ENCODE measurements at regions not wholly inside any gene's neighbourhood (a gene's known extent, or its start where the extent isn't known, plus 50 kb on each side); places are given as distances from the start of the nearest gene placed in this dataset.
"Not testable (repeated sequence)": the region's sequence is repeated elsewhere in the genome, so short reads cannot be mapped to it uniquely, and the experiment has no call there.

GRCh38 chr13:58950911-58951310, 1212.8 kb downstream of the DIAPH3 start:
- no peak overlapping the region for H3K4me3 ChIP-seq
- no peaks in the 10 kb centered on the region for H3K36me3 ChIP-seq
- H3K27ac ChIP-seq (replicated peaks in 1 of 4): no peak overlapping the region
- H3K4me1 ChIP-seq: no peaks in the 10 kb centered on the region
- DNase-seq (ENCODE audit: extremely low spot score): no peak
- no peaks in the 10 kb centered on the region for H3K27me3 ChIP-seq
- H3K9me3 ChIP-seq: peaks cover 0 to 18% (median 8%) of the 10 kb centered on the region in 4 donors
- TF ChIP-seq EP300 (IDR thresholded peaks at IDR 0.05) (no peak), CTCF (IDR thresholded peaks at IDR 0.05) (no peak)
- intact Hi-C loops (cut with DNase I): no loop called here

- H3K27ac ChIP-seq (replicated peaks in 1 of 4): no peak overlapping the region
- TF ChIP-seq EP300 (IDR thresholded peaks at IDR 0.05) (no peak), CTCF (IDR thresholded peaks at IDR 0.05) (no peak), POLR2A (IDR thresholded peaks at IDR 0.05; ENCODE audit: low read depth) (no peak), POLR2AphosphoS5 (IDR thresholded peaks at IDR 0.05) (no peak)
- H3K9me3 ChIP-seq: peaks cover 0 to 18% (median 6%) of the 10 kb centered on the region in 4 donors
- 8% methylated on average over 1 of the region's 1 CpG for WGBS
- DNase-seq (ENCODE audit: extremely low spot score): no peak
- no peak overlapping the region for H3K4me3 ChIP-seq
- no peaks in the 10 kb centered on the region for H3K4me1 ChIP-seq
- intact Hi-C loops (cut with DNase I): no loop called here
- H3K27me3 ChIP-seq: no peaks in the 10 kb centered on the region
- H3K36me3 ChIP-seq: no peaks in the 10 kb centered on the region
Measured at GRCh38 chr13:58953638-58954037, 1210.1 kb downstream of the DIAPH3 start.

- no peaks in the 10 kb centered on the region for H3K27me3 ChIP-seq
- H3K9me3 ChIP-seq: peaks cover 0 to under 1% (median 0%) of the 10 kb centered on the region in 4 donors
- 79% methylated on average over 7 of the region's 7 CpGs for WGBS
- intact Hi-C loops (cut with DNase I): no loop called here
- H3K36me3 ChIP-seq: no peaks in the 10 kb centered on the region
- H3K4me3 ChIP-seq: no peak overlapping the region
- H3K4me1 ChIP-seq: no peaks in the 10 kb centered on the region
- TF ChIP-seq CTCF (IDR thresholded peaks at IDR 0.05): no peak
- TF ChIP-seq EP300 (IDR thresholded peaks at IDR 0.05): no peak
- TF ChIP-seq POLR2AphosphoS5 (IDR thresholded peaks at IDR 0.05): no peak
- no peak for TF ChIP-seq POLR2A (IDR thresholded peaks at IDR 0.05; ENCODE audit: low read depth)
- H3K27ac ChIP-seq (replicated peaks in 1 of 4): no peak overlapping the region
- DNase-seq (ENCODE audit: extremely low spot score): no peak
Measured at GRCh38 chr13:58955546-58956385, 1208.0 kb downstream of the DIAPH3 start.

- H3K9me3 ChIP-seq; intact Hi-C loops (cut with DNase I); DNase-seq (ENCODE audit: extremely low spot score); H3K27me3 ChIP-seq; H3K4me3 ChIP-seq; H3K27ac ChIP-seq (replicated peaks in 1 of 4); H3K36me3 ChIP-seq; H3K4me1 ChIP-seq: not testable (repeated sequence)
- 98% methylated on average over 20 of the region's 22 CpGs for WGBS
Measured at GRCh38 chr13:58958097-58958496, 1205.6 kb downstream of the DIAPH3 start.

- TF ChIP-seq EP300 (IDR thresholded peaks at IDR 0.05) (no peak), POLR2AphosphoS5 (IDR thresholded peaks at IDR 0.05) (no peak), CTCF (IDR thresholded peaks at IDR 0.05) (no peak), POLR2A (IDR thresholded peaks at IDR 0.05; ENCODE audit: low read depth) (no peak)
- Histone ChIP-seq H3K9me3 (no peaks in the 10 kb centered on the region), H3K27me3 (no peaks in the 10 kb centered on the region), H3K4me3 (no peak overlapping the region), H3K36me3 (no peaks in the 10 kb centered on the region), H3K4me1 (no peaks in the 10 kb centered on the region), H3K27ac (replicated peaks in 1 of 4) (no peak overlapping the region)
- intact Hi-C loops (cut with DNase I): no loop called here
- 79% methylated on average over 2 of the region's 2 CpGs for WGBS
- no peak for DNase-seq (ENCODE audit: extremely low spot score)
Measured at GRCh38 chr13:58960888-58961287, 1202.8 kb downstream of the DIAPH3 start.
